NCI-H146 treated with DMSO at 0.1 percent for 48 hours (cell line): ENCODE measurements at regions not wholly inside any gene's neighbourhood (a gene's known extent, or its start where the extent isn't known, plus 50 kb on each side); places are given as distances from the start of the nearest gene placed in this dataset.

ENCODE experiments used
- DNase-seq: peaks from one replicate; lab custom pipeline; 2025; ENCODE audit not compliant: unreplicated experiment; lab: John Stamatoyannopoulos, UW

DNA sequence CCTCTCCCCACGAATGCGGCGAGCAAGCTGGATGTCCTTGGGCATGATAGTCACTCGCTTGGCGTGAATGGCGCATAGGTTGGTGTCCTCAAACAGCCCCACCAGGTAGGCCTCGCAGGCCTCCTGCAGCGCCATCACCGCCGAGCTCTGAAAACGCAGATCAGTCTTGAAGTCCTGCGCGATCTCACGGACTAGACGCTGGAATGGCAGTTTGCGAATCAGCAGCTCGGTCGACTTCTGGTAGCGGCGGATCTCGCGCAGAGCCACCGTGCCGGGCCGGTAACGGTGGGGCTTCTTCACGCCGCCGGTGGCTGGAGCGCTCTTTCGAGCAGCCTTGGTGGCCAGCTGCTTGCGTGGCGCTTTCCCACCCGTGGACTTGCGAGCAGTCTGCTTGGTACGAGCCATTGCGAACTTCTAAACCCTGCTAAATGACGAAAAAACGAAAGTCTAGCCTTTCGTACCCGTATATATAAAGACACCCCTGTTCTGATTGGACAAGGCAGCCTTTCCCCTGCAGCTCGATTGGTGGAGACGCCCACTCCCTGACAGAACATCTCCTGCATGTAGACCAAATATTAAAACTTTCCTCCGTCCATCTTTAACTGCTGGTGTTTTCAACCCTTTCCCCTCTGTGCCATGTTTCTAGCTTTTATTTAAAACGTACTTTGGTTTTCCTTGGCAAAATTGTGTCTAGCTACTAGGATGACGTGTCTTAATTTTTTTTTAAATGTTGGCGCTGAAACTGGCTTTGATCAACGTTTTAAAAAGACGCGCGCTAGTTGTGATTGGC lies 109.8 kb downstream of the HFE start:
- DNase-seq = peak; percentile 87

- DNase-seq = no peak
These were observed 110.4 kb downstream of the HFE start for GRCh38 chr6:26197636-26197932.

- peak; percentile 75 for DNase-seq
These were observed 110.9 kb downstream of the HFE start for GRCh38 chr6:26197933-26198721.

- DNase-seq = peak; percentile 80
These were observed 111.5 kb downstream of the HFE start for GRCh38 chr6:26198722-26199056.

DNA sequence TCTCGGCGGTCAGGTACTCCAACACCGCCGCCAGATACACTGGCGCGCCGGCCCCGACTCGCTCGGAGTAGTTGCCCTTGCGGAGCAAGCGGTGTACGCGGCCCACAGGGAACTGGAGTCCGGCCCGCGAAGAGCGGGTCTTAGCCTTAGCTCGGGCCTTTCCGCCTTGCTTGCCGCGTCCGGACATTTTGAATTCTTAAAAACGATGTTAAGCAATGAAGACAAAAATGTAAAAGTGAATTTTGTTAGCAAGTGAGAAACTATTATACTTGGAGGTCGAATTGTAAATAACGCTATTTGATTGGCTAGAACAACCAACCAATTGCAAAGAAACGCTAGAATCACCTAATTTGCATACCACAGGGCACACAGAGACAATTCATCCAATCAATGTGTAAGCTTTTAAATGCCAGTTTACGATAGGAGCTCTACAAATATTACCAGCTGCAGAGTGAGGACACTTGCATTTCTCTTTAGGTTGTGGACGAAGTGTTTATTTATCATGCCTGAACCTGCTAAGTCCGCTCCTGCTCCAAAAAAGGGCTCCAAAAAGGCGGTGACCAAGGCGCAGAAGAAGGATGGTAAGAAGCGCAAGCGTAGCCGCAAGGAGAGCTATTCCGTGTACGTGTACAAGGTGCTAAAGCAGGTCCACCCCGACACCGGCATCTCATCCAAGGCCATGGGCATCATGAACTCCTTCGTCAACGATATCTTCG lies 112.0 kb downstream of the HFE start:
- DNase-seq = peak; percentile 97

DNA sequence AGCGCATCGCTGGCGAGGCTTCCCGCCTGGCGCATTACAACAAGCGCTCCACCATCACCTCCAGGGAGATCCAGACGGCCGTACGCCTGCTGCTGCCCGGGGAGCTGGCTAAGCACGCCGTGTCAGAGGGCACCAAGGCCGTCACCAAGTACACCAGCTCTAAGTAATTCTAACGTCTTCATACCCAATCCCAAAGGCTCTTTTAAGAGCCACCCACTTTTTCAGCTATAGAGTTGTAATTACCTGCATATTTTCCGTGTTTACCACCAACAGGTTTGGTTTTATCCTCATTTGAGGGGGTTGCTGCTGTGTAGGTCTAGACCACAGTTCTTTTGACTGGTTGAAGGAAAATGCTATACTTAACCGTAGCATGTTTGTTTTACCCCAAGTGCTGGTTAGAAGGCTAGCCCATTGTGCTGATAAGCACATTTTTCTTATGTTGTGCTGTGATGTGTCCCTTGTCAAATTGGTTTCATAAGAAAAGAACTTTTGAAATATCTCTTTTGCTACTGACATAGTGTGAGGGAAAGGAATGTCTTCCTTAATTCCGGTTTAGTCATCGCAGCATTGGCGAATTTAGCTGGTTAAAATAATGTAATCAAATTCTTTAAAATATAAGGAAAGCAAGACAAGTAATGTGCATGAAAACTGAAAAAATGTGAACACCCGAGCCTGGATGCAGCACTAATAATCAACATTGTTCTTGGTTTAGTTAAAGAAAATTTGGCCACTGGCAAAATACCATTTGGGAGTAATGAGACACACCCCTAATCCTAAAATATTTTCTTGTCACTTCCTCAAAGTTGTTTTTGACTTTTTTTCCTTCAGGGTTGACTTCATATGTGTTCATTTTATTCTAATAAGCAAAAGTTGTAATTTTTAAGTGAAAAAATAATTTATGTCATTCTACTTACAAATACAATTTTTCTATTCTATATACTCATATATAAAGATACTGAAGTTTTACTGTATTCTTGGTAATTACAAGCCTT lies 112.8 kb downstream of the HFE start:
- DNase-seq = peak; percentile 91

GRCh38 chr6:26200918-26201721 lies 113.9 kb downstream of the HFE start:
- DNase-seq = peak; percentile 36

- DNase-seq = no peak
These were observed 115.0 kb downstream of the HFE start for GRCh38 chr6:26202201-26202611.

- peak; percentile 46 for DNase-seq
These were observed 115.8 kb downstream of the HFE start for GRCh38 chr6:26202811-26203583.

DNA sequence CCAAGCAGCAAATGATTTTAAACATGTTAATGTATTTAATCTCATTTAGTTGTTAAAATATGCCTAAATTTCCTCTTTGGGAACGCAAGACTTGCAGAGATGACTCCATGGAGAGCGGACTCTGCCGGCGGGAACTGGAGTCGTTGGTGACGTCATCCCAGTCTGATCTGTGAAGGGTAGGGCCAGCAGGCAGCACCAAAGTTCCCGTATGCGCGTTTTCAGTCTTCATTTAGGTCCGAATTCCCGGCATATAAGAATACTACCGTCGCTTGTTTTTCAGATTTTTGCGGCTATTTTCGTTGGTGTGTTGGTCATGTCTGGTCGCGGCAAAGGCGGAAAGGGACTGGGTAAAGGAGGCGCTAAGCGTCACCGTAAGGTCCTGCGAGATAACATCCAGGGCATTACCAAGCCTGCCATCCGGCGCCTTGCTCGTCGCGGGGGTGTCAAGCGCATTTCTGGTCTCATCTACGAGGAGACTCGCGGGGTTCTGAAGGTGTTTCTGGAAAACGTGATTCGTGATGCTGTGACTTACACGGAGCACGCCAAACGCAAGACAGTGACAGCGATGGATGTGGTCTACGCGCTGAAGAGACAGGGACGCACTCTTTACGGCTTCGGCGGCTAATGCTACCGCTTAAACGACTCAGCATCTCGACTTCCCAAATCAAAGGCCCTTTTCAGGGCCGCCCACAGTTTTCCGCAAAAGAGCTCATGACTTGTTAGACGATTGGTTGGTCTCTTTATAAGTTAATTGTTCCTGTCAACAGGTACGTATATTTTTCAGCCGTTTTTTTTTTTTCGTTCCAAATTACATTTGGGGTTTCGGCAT lies 117.3 kb downstream of the HFE start:
- DNase-seq = peak; percentile 97

DNA sequence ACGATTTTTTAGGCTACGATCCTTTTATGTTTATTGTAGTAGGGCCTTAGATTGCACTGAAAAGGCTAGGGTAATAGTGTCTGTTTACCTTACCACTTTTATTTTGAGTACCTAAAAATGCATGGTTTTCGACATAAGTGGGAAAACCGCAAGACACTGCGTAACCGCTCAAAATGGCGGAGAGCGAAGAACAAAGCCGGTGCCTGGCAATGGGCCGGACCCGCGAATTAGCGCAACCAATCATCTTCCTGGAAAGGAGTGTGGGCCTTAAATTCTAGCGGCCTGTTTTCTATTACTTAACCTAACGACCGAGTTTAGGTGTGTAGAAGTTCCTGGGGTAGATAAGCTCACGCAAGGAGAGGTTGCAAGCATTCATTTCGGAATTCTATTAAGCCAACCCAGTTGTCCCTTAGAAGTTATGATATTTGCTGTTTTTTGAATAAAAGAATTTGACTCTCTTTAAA lies 118.0 kb downstream of the HFE start:
- peak; percentile 90 for DNase-seq

DNA sequence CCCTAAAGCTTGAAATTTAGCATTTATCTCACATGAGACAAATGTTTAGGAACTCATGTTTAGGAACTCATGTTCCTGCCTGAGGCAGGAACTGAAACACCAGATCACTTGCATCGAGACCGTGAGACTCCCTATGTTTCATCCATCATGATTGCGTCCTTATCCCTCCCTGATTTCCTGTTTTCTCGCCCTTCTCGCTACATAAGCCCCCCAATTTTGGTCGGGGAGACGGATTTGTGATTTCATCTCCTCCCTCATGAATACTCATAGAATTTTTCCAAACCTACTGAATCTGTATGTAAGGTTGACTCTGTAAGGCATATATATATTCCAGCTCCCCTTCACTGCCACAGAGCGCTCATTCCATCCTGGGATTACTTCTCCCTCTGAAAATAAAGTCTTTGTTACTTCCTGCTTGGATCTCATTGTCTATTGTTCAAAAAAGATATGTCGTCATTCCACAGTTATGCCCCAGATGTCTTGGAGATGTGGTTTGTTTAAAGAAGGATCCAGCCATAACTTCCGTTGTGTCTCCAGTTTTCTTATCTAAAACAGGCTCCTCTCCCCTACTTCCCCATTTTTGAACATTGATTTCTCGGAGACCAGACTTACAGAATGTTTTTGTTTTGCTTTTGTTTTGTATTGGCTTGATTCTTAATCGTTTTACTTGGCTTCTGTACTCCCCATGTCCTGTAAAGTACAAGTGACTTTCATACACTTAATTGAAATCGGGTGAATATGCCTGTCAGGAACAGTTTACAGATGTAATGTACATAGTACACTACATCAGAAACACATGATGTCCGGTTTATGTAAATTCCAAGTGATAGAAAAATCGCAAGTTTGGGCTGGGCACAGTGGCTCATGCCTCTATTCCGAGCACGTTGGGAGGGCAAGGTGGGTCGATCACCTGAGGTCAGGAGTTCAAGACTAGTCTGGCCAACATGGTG lies 118.7 kb downstream of the HFE start:
- DNase-seq = peak; percentile 68

DNA sequence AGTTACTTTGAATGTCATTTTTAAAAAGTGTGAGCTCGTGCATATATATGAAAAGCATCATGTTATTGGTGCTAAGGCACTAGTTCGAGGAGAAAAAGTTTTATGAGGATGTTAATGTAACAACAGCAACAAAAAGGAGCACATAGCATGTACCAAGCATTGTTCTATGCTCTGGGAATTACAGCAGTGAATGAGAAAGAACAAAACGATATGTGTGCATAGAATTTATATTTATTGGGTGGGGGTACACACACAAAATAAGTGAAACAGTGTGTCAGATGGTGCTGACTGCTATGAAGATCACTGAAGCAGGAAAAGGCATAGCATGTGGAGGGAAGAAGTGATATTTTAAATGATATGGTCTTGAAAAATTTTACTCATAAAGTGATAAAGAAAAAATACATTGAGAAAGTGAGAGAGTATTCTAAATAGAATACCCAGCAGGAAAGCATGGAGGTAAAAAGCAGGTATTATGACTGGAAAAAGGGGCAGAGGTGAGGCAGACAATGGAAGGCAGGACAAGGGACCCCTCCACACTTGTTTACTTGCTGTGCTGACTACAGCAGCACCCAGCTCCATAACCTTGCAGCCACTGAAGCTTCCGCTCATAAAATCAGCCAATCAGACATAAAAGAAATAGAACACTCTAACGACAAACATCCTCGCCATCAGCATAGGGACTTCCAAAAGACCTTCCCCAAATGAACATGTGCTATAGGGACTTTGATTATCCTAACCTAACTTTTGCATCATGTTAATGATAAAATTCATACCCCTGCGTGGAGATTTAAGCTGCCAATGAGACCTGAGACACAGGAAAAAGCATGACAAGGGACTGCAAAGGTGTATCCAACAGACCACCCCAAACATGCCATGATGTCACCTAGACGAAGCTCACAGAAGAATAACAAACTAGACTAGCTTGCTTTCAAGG lies 119.9 kb downstream of the HFE start:
- DNase-seq = peak; percentile 35

DNA sequence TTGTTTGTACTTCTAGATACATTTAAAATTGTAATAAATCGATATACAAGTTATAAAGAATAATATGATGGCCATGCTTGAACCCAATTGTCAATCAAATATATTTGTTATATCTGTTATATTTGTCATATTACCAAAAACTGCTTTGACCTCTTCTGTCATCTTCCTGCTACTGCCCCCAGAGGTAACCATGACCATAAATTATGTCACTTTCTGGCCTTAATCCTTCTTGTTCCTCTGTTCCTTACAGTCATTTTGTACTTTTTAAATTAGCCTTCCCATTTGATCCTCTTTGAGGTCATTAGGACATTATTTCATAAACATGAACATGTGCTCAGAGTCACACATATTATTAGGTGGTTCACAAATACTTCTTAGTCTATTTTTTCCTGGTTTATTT lies 124.7 kb downstream of the HFE start:
- no peak for DNase-seq

DNA sequence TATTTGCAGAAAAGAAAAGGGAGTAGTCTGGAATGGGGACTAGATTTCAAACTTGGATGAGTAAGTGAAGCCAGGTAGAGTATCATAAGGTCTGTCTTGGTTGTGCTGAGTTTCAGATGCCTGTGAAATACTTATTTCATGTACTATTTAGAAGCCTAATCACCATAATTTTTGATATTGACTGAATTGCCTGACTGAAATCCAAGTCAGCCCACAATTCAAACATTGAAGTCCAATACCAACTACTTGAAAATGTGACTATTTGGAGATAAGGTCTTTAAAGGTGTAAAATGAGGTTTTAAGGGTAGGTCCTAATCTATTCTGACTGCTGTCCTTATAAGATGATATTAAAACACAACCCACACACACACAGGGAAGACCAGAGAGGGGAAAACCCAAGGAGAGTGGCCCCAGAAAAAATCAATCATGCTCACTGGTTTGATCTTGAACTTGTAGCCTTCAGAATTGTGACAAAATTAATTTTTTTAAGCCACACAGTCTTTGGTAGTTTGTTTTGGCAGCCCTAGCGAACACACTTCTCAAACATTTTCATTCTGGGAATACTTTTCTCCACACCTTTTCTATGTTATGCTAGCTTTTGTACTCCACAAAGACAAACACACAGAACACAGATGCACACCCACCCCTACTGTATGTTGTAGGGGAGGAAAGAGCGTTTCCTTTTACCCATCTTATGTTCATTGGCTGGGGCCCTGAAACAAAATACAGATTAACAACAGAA lies 126.3 kb downstream of the HFE start:
- DNase-seq = no peak
